ENCODE measurements at regions not wholly inside any gene's neighbourhood (a gene's known extent, or its start where the extent isn't known, plus 50 kb on each side); places are given as distances from the start of the nearest gene placed in this dataset.
A peak's percentile ranks its signal among the peaks of the same experiment; 100 is the strongest.

- peaks cover 0 to 8% (median 0%) of the 10 kb centered on the region in 6 donors for H3K36me3 ChIP-seq
- intact Hi-C loops (cut with DNase I; ENCODE audit: low total_unique reads): no loop called here
- H3K27me3 ChIP-seq (replicated peaks in 1 of 7): no peaks in the 10 kb centered on the region
- TF ChIP-seq POLR2AphosphoS5 (IDR thresholded peaks at IDR 0.05): no peak
- TF ChIP-seq POLR2A (IDR thresholded peaks at IDR 0.05): no peak
- TF ChIP-seq CTCF (IDR thresholded peaks at IDR 0.05 in 8 of 11, conservative IDR thresholded peaks at IDR 0.05 in 3 of 11): no peak
- DNase-seq: no peak
- no peaks in the 10 kb centered on the region for H3K9me3 ChIP-seq
- H3K4me3 ChIP-seq: no peak overlapping the region
- 81 to 91% (median 83%) methylated on average over 4 of the region's 4 CpGs for WGBS, 5 donors
- H3K27ac ChIP-seq: peak overlapping the region in 2 of 8 donors; percentile 12 to 17
- peaks cover 0 to 37% (median 11%) of the 10 kb centered on the region in 6 donors for H3K4me1 ChIP-seq
These were observed 443.5 kb upstream of the RGS6 start for GRCh38 chr14:71488703-71489191.

GRCh38 chr14:71489742-71490141, 442.5 kb upstream of the RGS6 start:
- Histone ChIP-seq H3K27ac (no peak overlapping the region), H3K36me3 (peaks cover 0 to 5% (median 0%) of the 10 kb centered on the region in 6 donors), H3K9me3 (no peaks in the 10 kb centered on the region), H3K27me3 (replicated peaks in 1 of 7) (no peaks in the 10 kb centered on the region), H3K4me1 (peaks cover 0 to 35% (median 11%) of the 10 kb centered on the region in 6 donors), H3K4me3 (no peak overlapping the region)
- 96 to 99% (median 98%) methylated on average over 3 of the region's 3 CpGs for WGBS, 5 donors
- intact Hi-C loops (cut with DNase I; ENCODE audit: low total_unique reads): no loop called here
- no peak for DNase-seq
- TF ChIP-seq POLR2AphosphoS5 (IDR thresholded peaks at IDR 0.05) (no peak), CTCF (IDR thresholded peaks at IDR 0.05 in 8 of 11, conservative IDR thresholded peaks at IDR 0.05 in 3 of 11) (no peak), POLR2A (IDR thresholded peaks at IDR 0.05) (no peak)

GRCh38 chr14:71491931-71492330, 440.3 kb upstream of the RGS6 start:
- TF ChIP-seq POLR2A (IDR thresholded peaks at IDR 0.05): no peak
- no peak for TF ChIP-seq CTCF (IDR thresholded peaks at IDR 0.05 in 8 of 11, conservative IDR thresholded peaks at IDR 0.05 in 3 of 11)
- TF ChIP-seq POLR2AphosphoS5 (IDR thresholded peaks at IDR 0.05): no peak
- H3K27me3 ChIP-seq (replicated peaks in 1 of 7): no peaks in the 10 kb centered on the region
- intact Hi-C loops (cut with DNase I; ENCODE audit: low total_unique reads): no loop called here
- H3K4me3 ChIP-seq: no peak overlapping the region
- peaks cover 0 to 5% (median 0%) of the 10 kb centered on the region in 8 donors for H3K9me3 ChIP-seq
- 80 to 94% (median 86%) methylated on average over 6 of the region's 6 CpGs for WGBS, 5 donors
- H3K36me3 ChIP-seq: peaks cover 0 to 3% (median 0%) of the 10 kb centered on the region in 6 donors
- peak overlapping the region in 5 of 8 donors; percentile 3 to 60 (median 51) for H3K27ac ChIP-seq
- peaks cover 0 to 30% (median 11%) of the 10 kb centered on the region in 6 donors for H3K4me1 ChIP-seq
- DNase-seq: no peak

GRCh38 chr14:71492346-71492745, 439.9 kb upstream of the RGS6 start:
- WGBS, 5 donors: 84 to 98% (median 94%) methylated on average over 5 of the region's 5 CpGs
- TF ChIP-seq POLR2AphosphoS5 (IDR thresholded peaks at IDR 0.05) (no peak), CTCF (IDR thresholded peaks at IDR 0.05 in 8 of 11, conservative IDR thresholded peaks at IDR 0.05 in 3 of 11) (no peak), POLR2A (IDR thresholded peaks at IDR 0.05) (no peak)
- Histone ChIP-seq H3K4me1 (peaks cover 0 to 26% (median 11%) of the 10 kb centered on the region in 6 donors), H3K36me3 (no peaks in the 10 kb centered on the region), H3K27ac (peak overlapping the region in 4 of 8 donors; percentile 2 to 60 (median 54)), H3K9me3 (peaks cover 0 to 5% (median 0%) of the 10 kb centered on the region in 8 donors), H3K4me3 (no peak overlapping the region), H3K27me3 (replicated peaks in 1 of 7) (no peaks in the 10 kb centered on the region)
- intact Hi-C loops (cut with DNase I; ENCODE audit: low total_unique reads): no loop called here
- no peak for DNase-seq
